HEK293 (cell line): ENCODE measurements at regions not wholly inside any gene's neighbourhood (a gene's known extent, or its start where the extent isn't known, plus 50 kb on each side); places are given as distances from the start of the nearest gene placed in this dataset.

Experiments
- CTCF ChIP-seq: fragments of 450-650 bp; formaldehyde crosslinking; IDR thresholded peaks from 2 replicates; pipeline ENCODE4 v1.5.1; 2016; ENCODE audit warnings: missing biosample characterization, missing genetic modification characterization
- SP3 ChIP-seq: fragments of 450-650 bp; formaldehyde crosslinking; IDR thresholded peaks from 2 replicates; pipeline ENCODE4 v1.5.1; 2016; ENCODE audit warnings: missing biosample characterization, missing genetic modification characterization
- YY2 ChIP-seq: fragments of 450-650 bp; formaldehyde crosslinking; IDR thresholded peaks from 2 replicates; pipeline ENCODE4 v1.5.1; 2016; ENCODE audit warnings: missing biosample characterization, missing genetic modification characterization
- ZBTB20 ChIP-seq: fragments of 450-650 bp; formaldehyde crosslinking; IDR thresholded peaks from 2 replicates; pipeline ENCODE4 v1.5.1; 2016; ENCODE audit warnings: missing biosample characterization, missing genetic modification characterization
- ZBTB44 ChIP-seq: fragments of 450-650 bp; IDR thresholded peaks from 2 replicates; pipeline ENCODE4 v1.5.1; 2018; ENCODE audit warnings: missing biosample characterization, mild to moderate bottlenecking, missing genetic modification characterization
- ZNF704 ChIP-seq: fragments of 450-650 bp; formaldehyde crosslinking; IDR thresholded peaks from 2 replicates; pipeline ENCODE4 v1.5.1; 2016; ENCODE audit warnings: missing biosample characterization, missing genetic modification characterization
- ZNF777 ChIP-seq: fragments of 450-650 bp; formaldehyde crosslinking; IDR thresholded peaks from 2 replicates; pipeline ENCODE4 v1.5.1; 2017; ENCODE audit warnings: missing biosample characterization, missing genetic modification characterization, borderline replicate concordance

GRCh38 chr2:203800783-203801182 is 66.8 kb upstream of the CTLA4 start:
- TF ChIP-seq CTCF (tag by site-specific recombination) (no peak), YY2 (tag by site-specific recombination) (no peak), ZBTB20 (no peak), SP3 (tag by site-specific recombination) (no peak), ZBTB44 (no peak), ZNF704 (no peak), ZNF777 (tag by site-specific recombination) (no peak)
